Erythroblast (primary cell): ENCODE measurements at regions not wholly inside any gene's neighbourhood (a gene's known extent, or its start where the extent isn't known, plus 50 kb on each side); places are given as distances from the start of the nearest gene placed in this dataset.

Experiments
- GATA1 ChIP-seq: IDR thresholded peaks from 2 replicates; pipeline ENCODE4 v1.6.1; 2011; ENCODE audit warnings: low read depth, mild to moderate bottlenecking, control low read depth, low read length, moderate library complexity
- POLR2A ChIP-seq: IDR thresholded peaks from 2 replicates; pipeline ENCODE4 v1.6.1; 2011; ENCODE audit warnings: mild to moderate bottlenecking, low read length

DNA sequence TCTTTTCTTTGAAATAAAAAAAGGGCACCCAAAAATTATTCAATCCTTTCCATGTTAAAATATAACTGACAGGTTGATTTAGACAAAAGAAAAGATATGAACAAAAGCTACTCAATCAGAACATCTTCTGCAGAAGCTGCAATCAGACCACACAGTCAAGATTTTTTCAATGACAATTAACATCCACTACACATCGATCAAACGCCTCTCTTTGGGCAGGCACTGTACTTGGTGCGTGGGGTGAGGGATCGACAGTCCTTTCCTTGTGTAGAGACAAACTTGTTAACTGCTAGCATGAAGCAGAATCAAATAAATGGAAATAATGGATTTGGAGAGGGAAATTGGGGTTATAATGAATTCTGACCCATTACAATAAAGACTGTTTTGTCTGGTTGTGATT, 71.2 kb upstream of the SESN3 start:
- TF ChIP-seq POLR2A (no peak), GATA1 (no peak)
